A172 (cell line): ENCODE measurements at regions not wholly inside any gene's neighbourhood (a gene's known extent, or its start where the extent isn't known, plus 50 kb on each side); places are given as distances from the start of the nearest gene placed in this dataset.

Source experiments
- DNase-seq: peaks from one replicate; pipeline ENCODE4 v3.0.0-alpha.2; 2015; ENCODE audit warnings: low spot score

GRCh38 chr4:34800953-34801352 is 1443.4 kb downstream of the ARAP2 start:
- no peak for DNase-seq

GRCh38 chr4:34814266-34814665 is 1430.0 kb downstream of the ARAP2 start:
- no peak for DNase-seq

GRCh38 chr4:34824515-34824914 is 1419.8 kb downstream of the ARAP2 start:
- no peak for DNase-seq

- DNase-seq: no peak
These were observed 1417.7 kb downstream of the ARAP2 start for GRCh38 chr4:34826660-34827059.

- no peak for DNase-seq
These were observed 1398.4 kb downstream of the ARAP2 start for GRCh38 chr4:34845926-34846325.

- DNase-seq: no peak
These were observed 1393.9 kb downstream of the ARAP2 start for GRCh38 chr4:34850421-34850820.

- DNase-seq: peak; percentile 39
These were observed 1393.3 kb downstream of the ARAP2 start for GRCh38 chr4:34850968-34851367.

GRCh38 chr4:34851411-34851810 is 1392.9 kb downstream of the ARAP2 start:
- DNase-seq: no peak

GRCh38 chr4:34854451-34854850 is 1389.9 kb downstream of the ARAP2 start:
- no peak for DNase-seq

GRCh38 chr4:34861666-34862065 is 1382.6 kb downstream of the ARAP2 start:
- DNase-seq: peak; percentile 52

GRCh38 chr4:34878961-34879360 is 1365.4 kb downstream of the ARAP2 start:
- DNase-seq: no peak

- DNase-seq: no peak
These were observed 1364.1 kb downstream of the ARAP2 start for GRCh38 chr4:34880246-34880645.

- no peak for DNase-seq
These were observed 1352.4 kb downstream of the ARAP2 start for GRCh38 chr4:34891892-34892291.

- DNase-seq: no peak
These were observed 1350.9 kb downstream of the ARAP2 start for GRCh38 chr4:34893382-34893781.

- no peak for DNase-seq
These were observed 1324.3 kb downstream of the ARAP2 start for GRCh38 chr4:34920032-34920431.

- no peak for DNase-seq
These were observed 1322.9 kb downstream of the ARAP2 start for GRCh38 chr4:34921391-34921790.

- DNase-seq: no peak
These were observed 1322.0 kb downstream of the ARAP2 start for GRCh38 chr4:34922325-34922724.

GRCh38 chr4:34932591-34932990 is 1311.7 kb downstream of the ARAP2 start:
- DNase-seq: no peak

- DNase-seq: no peak
These were observed 1308.6 kb downstream of the ARAP2 start for GRCh38 chr4:34935739-34936138.

GRCh38 chr4:34939073-34939472 is 1305.2 kb downstream of the ARAP2 start:
- DNase-seq: no peak

GRCh38 chr4:34943741-34944386 is 1300.5 kb downstream of the ARAP2 start:
- DNase-seq: no peak

- DNase-seq: no peak
These were observed 1293.4 kb downstream of the ARAP2 start for GRCh38 chr4:34950926-34951325.

GRCh38 chr4:34953145-34953799 is 1291.0 kb downstream of the ARAP2 start:
- no peak for DNase-seq

GRCh38 chr4:34964613-34965012 is 1279.7 kb downstream of the ARAP2 start:
- DNase-seq: peak; percentile 1
